Neural cell (in vitro differentiated cells): ENCODE measurements at regions not wholly inside any gene's neighbourhood (a gene's known extent, or its start where the extent isn't known, plus 50 kb on each side); places are given as distances from the start of the nearest gene placed in this dataset.

Source experiments
- H2AFZ ChIP-seq: fragments of 200-600, 300-800 bp; sonication (generic), shearing (Covaris generic); 2 replicates; pipeline ENCODE4 v1.6.0; 2014; ENCODE audit warnings: low read depth, mild to moderate bottlenecking, antibody characterized with exemption, low read length, moderate library complexity
- H3F3A ChIP-seq: fragments of 200-600 bp; shearing (Covaris generic); 2 replicates; pipeline ENCODE4 v1.6.1; 2016; ENCODE audit warnings: mild to moderate bottlenecking, moderate library complexity, mixed read lengths, antibody characterized with exemption, low read length; ENCODE audit not compliant: insufficient read depth, poor library complexity, severe bottlenecking
- H3K27ac ChIP-seq: fragments of 200-600, 300-800 bp; sonication (generic), shearing (Covaris generic); 2 replicates; pipeline ENCODE4 v1.5.1; 2014; ENCODE audit warnings: mild to moderate bottlenecking, low read length, moderate library complexity
- H3K27me3 ChIP-seq: fragments of 300-800, 200-600 bp; sonication (generic), shearing (Covaris generic); 2 replicates; pipeline ENCODE4 v1.6.0; 2014; ENCODE audit warnings: mild to moderate bottlenecking, low read depth, low read length, moderate library complexity; ENCODE audit not compliant: insufficient read depth
- H3K36me3 ChIP-seq: fragments of 300-800, 200-600 bp; sonication (generic), shearing (Covaris generic); 2 replicates; pipeline ENCODE4 v1.5.1; 2014; ENCODE audit warnings: mild to moderate bottlenecking, antibody characterized with exemption, low read length, moderate library complexity; ENCODE audit not compliant: insufficient read depth
- H3K4me2 ChIP-seq: fragments of 300-800, 200-600 bp; sonication (generic), shearing (Covaris generic); 2 replicates; pipeline ENCODE4 v1.6.0; 2014; ENCODE audit warnings: mild to moderate bottlenecking, low read length
- H3K4me3 ChIP-seq: fragments of 300-800, 200-600 bp; sonication (generic), shearing (Covaris generic); 2 replicates; pipeline ENCODE4 v1.5.1; 2014; ENCODE audit warnings: mild to moderate bottlenecking, low read length, moderate library complexity
- H3K79me2 ChIP-seq: fragments of 200-600 bp; shearing (Covaris generic); replicated peaks from 2 replicates; pipeline ENCODE4 v1.6.0; 2014; ENCODE audit warnings: mild to moderate bottlenecking, low read length, moderate library complexity; ENCODE audit not compliant: insufficient read depth
- H3K9ac ChIP-seq: fragments of 300-800, 200-600 bp; sonication (generic), shearing (Covaris generic); 2 replicates; pipeline ENCODE4 v1.6.1; 2016; ENCODE audit warnings: mild to moderate bottlenecking, low read length, mixed read lengths
- H3K9me2 ChIP-seq: fragments of 200-600 bp; shearing (Covaris generic); 2 replicates; pipeline ENCODE4 v1.6.1; 2016; ENCODE audit warnings: mild to moderate bottlenecking, low read length, mixed read lengths; ENCODE audit not compliant: insufficient read depth
- H3K9me3 ChIP-seq: fragments of 200-600, 300-800 bp; sonication (generic), shearing (Covaris generic); 2 replicates; pipeline ENCODE4 v1.6.1; 2016; ENCODE audit warnings: mild to moderate bottlenecking, mixed run types, low read length, moderate library complexity, mixed read lengths
- H4K20me1 ChIP-seq: fragments of 200-600 bp; shearing (Covaris generic); 2 replicates; pipeline ENCODE4 v1.6.1; 2016; ENCODE audit warnings: mild to moderate bottlenecking, mixed run types; ENCODE audit not compliant: insufficient read depth
- EP300 ChIP-seq: fragments of 450-650 bp; conservative IDR thresholded peaks from 2 replicates; pipeline ENCODE4 v1.6.1; 2014; ENCODE audit warnings: antibody characterized with exemption, mild to moderate bottlenecking, moderate library complexity; ENCODE audit not compliant: poor library complexity, severe bottlenecking
- EZH2 ChIP-seq: fragments of 200-600, 300-800 bp; shearing (Covaris generic), sonication (generic); IDR thresholded peaks from 2 replicates; pipeline ENCODE4 v1.6.1; 2014; ENCODE audit warnings: antibody characterized with exemption, low read length, borderline replicate concordance, mild to moderate bottlenecking; ENCODE audit not compliant: insufficient read depth, poor library complexity, severe bottlenecking
- MXI1 ChIP-seq: fragments of 450-650 bp; conservative IDR thresholded peaks from 2 replicates; pipeline ENCODE4 v1.6.1; 2014; ENCODE audit warnings: antibody characterized with exemption, mild to moderate bottlenecking; ENCODE audit not compliant: poor library complexity, severe bottlenecking
- POLR2AphosphoS5 ChIP-seq: IDR thresholded peaks from 2 replicates; pipeline ENCODE4 v1.6.1; 2012
- RAD21 ChIP-seq: fragments of 450-650 bp; conservative IDR thresholded peaks from 2 replicates; pipeline ENCODE4 v1.6.1; 2014; ENCODE audit warnings: antibody characterized with exemption, mild to moderate bottlenecking, moderate library complexity
- SMC3 ChIP-seq: fragments of 450-650 bp; conservative IDR thresholded peaks from 2 replicates; pipeline ENCODE4 v1.6.1; 2014; ENCODE audit warnings: antibody characterized with exemption, mild to moderate bottlenecking, moderate library complexity; ENCODE audit not compliant: poor library complexity
- TAF1 ChIP-seq: IDR thresholded peaks from 2 replicates; pipeline ENCODE4 v1.6.1; 2012; ENCODE audit warnings: low read depth
- TF ChIP-seq, protein P1 (sequence below): IDR thresholded peaks from 2 replicates; pipeline ENCODE4 v1.6.1; 2012; ENCODE audit warnings: borderline replicate concordance
- TF ChIP-seq, protein P2 (sequence below): fragments of 450-650 bp; IDR thresholded peaks from 2 replicates; pipeline ENCODE4 v1.5.1; 2014; ENCODE audit warnings: antibody characterized with exemption, mild to moderate bottlenecking, moderate library complexity; ENCODE audit not compliant: poor library complexity, severe bottlenecking

DNA sequence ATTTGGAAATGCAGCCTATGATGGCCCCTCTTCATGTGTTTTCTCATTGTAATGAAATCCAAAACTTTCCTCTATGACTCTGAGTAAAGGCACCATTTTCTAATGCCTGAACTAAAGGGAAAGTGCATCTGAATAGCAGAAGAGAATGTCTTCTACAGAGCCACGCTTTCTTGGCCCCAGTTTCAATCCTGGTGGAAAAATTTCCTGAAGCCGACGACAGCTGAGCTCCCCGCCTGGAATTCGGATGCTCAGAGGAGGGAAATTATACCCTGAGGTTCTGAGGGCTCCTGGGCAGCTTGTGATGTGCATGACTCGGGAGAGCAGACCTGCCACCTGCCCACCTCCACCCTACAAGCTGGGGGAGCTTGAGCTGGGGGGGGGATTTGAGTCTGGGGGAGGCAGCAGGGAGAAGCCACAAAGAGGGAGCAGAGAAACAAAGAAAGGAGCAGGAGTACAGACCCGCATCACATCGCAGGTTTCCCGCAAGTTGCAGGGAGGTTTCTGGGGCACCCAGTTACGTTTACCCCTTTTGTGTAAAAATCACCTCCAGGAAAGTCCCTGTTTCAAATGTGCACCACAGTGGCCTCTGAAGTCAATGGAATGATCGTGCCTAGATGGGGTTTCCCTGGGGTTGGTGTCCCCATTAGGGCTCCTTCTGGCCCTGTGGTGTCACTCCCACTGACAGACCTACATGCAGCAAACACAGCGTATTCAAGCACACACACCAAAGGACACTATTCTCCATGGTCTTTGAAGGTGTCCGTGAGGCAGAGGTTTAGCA is 145.6 kb upstream of the RBPJ start:
- H4K20me1 ChIP-seq: no peaks in the 10 kb centered on the region
- no peak overlapping the region for H3K27ac ChIP-seq
- H3K27me3 ChIP-seq: no peaks in the 10 kb centered on the region
- no peaks in the 10 kb centered on the region for H3K9me2 ChIP-seq
- no peaks in the 10 kb centered on the region for H3K9me3 ChIP-seq
- no peak overlapping the region for H3K4me2 ChIP-seq
- H3F3A ChIP-seq: no peaks in the 10 kb centered on the region
- TF ChIP-seq SMC3 (no peak), MXI1 (no peak), EP300 (no peak), TAF1 (no peak), EZH2 (no peak), POLR2AphosphoS5 (no peak), RAD21 (no peak)
- TF ChIP-seq, protein P1, sequence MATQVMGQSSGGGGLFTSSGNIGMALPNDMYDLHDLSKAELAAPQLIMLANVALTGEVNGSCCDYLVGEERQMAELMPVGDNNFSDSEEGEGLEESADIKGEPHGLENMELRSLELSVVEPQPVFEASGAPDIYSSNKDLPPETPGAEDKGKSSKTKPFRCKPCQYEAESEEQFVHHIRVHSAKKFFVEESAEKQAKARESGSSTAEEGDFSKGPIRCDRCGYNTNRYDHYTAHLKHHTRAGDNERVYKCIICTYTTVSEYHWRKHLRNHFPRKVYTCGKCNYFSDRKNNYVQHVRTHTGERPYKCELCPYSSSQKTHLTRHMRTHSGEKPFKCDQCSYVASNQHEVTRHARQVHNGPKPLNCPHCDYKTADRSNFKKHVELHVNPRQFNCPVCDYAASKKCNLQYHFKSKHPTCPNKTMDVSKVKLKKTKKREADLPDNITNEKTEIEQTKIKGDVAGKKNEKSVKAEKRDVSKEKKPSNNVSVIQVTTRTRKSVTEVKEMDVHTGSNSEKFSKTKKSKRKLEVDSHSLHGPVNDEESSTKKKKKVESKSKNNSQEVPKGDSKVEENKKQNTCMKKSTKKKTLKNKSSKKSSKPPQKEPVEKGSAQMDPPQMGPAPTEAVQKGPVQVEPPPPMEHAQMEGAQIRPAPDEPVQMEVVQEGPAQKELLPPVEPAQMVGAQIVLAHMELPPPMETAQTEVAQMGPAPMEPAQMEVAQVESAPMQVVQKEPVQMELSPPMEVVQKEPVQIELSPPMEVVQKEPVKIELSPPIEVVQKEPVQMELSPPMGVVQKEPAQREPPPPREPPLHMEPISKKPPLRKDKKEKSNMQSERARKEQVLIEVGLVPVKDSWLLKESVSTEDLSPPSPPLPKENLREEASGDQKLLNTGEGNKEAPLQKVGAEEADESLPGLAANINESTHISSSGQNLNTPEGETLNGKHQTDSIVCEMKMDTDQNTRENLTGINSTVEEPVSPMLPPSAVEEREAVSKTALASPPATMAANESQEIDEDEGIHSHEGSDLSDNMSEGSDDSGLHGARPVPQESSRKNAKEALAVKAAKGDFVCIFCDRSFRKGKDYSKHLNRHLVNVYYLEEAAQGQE: no peak
- TF ChIP-seq, protein P2, sequence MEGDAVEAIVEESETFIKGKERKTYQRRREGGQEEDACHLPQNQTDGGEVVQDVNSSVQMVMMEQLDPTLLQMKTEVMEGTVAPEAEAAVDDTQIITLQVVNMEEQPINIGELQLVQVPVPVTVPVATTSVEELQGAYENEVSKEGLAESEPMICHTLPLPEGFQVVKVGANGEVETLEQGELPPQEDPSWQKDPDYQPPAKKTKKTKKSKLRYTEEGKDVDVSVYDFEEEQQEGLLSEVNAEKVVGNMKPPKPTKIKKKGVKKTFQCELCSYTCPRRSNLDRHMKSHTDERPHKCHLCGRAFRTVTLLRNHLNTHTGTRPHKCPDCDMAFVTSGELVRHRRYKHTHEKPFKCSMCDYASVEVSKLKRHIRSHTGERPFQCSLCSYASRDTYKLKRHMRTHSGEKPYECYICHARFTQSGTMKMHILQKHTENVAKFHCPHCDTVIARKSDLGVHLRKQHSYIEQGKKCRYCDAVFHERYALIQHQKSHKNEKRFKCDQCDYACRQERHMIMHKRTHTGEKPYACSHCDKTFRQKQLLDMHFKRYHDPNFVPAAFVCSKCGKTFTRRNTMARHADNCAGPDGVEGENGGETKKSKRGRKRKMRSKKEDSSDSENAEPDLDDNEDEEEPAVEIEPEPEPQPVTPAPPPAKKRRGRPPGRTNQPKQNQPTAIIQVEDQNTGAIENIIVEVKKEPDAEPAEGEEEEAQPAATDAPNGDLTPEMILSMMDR: no peak
- no peak overlapping the region for H3K4me3 ChIP-seq
- no peak overlapping the region for H2AFZ ChIP-seq
- no peak overlapping the region for H3K9ac ChIP-seq
- H3K36me3 ChIP-seq: no peaks in the 10 kb centered on the region
- H3K79me2 ChIP-seq: no peaks in the 10 kb centered on the region

DNA sequence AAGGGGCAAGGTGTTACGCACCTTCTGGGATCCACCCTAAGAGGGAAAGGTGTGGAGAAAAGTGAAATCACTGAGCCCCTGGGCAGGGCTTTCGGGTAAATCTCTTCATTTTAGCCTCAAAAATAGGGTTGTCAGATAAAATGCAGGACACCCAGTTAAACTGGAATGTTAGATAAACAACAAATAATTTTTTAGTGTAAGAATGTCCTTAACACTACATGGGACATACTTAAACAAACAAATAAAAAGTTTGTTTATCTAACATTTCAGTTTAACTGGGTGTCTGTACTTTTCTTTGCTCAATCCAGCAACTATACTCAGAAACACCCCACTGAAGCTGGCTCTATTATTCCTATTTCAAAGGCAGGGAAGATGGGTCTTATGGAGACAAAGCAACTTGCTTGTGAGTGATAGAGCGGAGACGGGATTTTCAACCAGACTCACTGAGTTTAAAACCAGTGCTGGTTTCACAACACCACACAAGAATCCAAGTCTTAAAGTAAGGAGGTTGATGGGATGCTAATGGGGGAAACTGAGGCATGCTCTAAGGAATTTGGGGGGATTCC is 144.8 kb upstream of the RBPJ start:
- Histone ChIP-seq H3K9ac (no peak overlapping the region), H3K36me3 (no peaks in the 10 kb centered on the region), H3K9me2 (no peaks in the 10 kb centered on the region), H3K27ac (no peak overlapping the region), H2AFZ (no peak overlapping the region), H3K27me3 (no peaks in the 10 kb centered on the region), H3K4me3 (no peak overlapping the region), H4K20me1 (no peaks in the 10 kb centered on the region), H3K9me3 (no peaks in the 10 kb centered on the region), H3K4me2 (no peak overlapping the region), H3F3A (no peaks in the 10 kb centered on the region), H3K79me2 (no peaks in the 10 kb centered on the region)
- TF ChIP-seq RAD21: no peak
- TF ChIP-seq, protein P2: no peak
